ENCODE measurements at regions not wholly inside any gene's neighbourhood (a gene's known extent, or its start where the extent isn't known, plus 50 kb on each side); places are given as distances from the start of the nearest gene placed in this dataset.

DNA sequence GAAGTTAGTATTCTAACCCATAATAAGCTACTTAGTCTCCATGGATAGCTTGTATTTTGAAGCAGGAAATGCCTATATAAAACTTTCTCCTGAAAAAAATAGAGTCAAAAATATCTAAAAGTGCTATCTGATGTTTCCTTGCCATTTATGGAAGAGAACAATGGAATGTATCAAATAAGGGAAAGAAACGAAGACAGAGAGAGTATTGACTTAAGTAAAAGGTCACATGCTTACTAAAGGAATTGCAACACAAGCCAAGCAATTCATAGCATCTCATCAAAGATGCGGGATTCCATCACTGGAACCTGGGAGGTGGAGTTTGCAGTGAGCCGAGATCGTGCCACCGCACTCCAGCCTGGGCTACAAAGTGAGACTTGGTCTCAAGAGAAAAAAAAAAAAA is 112.9 kb upstream of the DTNBP1 start:
- TF ChIP-seq, protein P1, sequence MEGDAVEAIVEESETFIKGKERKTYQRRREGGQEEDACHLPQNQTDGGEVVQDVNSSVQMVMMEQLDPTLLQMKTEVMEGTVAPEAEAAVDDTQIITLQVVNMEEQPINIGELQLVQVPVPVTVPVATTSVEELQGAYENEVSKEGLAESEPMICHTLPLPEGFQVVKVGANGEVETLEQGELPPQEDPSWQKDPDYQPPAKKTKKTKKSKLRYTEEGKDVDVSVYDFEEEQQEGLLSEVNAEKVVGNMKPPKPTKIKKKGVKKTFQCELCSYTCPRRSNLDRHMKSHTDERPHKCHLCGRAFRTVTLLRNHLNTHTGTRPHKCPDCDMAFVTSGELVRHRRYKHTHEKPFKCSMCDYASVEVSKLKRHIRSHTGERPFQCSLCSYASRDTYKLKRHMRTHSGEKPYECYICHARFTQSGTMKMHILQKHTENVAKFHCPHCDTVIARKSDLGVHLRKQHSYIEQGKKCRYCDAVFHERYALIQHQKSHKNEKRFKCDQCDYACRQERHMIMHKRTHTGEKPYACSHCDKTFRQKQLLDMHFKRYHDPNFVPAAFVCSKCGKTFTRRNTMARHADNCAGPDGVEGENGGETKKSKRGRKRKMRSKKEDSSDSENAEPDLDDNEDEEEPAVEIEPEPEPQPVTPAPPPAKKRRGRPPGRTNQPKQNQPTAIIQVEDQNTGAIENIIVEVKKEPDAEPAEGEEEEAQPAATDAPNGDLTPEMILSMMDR (conservative IDR thresholded peaks at IDR 0.05 in 1 of 2, IDR thresholded peaks at IDR 0.05 in 1 of 2; ENCODE audit: extremely low read depth in 1 of 2, insufficient read depth in 1 of 2, low read depth in 1 of 2, low read length in 2 of 2), result no peak
- TF ChIP-seq EZH2 (IDR thresholded peaks at IDR 0.05; ENCODE audit: borderline replicate concordance, low read length), result no peak

Measured in mammary epithelial cell (primary cell).